GM23338 (cell line): ENCODE measurements at regions not wholly inside any gene's neighbourhood (a gene's known extent, or its start where the extent isn't known, plus 50 kb on each side); places are given as distances from the start of the nearest gene placed in this dataset.

ENCODE experiments used
- ATAC-seq: fragments of 200-7000 bp; cut with Tn5 transposase; 3 replicates; pipeline ENCODE4 v1.9.1; 2020
- DNase-seq: peaks from one replicate; pipeline ENCODE4 v3.0.0-alpha.2; 2015; ENCODE audit warnings: low spot score
- H2AFZ ChIP-seq: fragments of 200-600 bp; sonication (generic); 2 replicates; pipeline ENCODE4 v1.8.0; 2016; ENCODE audit warnings: antibody characterized with exemption, mild to moderate bottlenecking, moderate library complexity
- H3F3A ChIP-seq: fragments of 200-600 bp; sonication (generic); replicated peaks from 2 replicates; pipeline ENCODE4 v1.8.0; 2017; ENCODE audit warnings: antibody characterized with exemption, mixed run types, low read depth
- H3K27ac ChIP-seq: fragments of 200-600 bp; sonication (generic); 2 replicates; pipeline ENCODE4 v1.6.1; 2016; ENCODE audit warnings: low read depth
- H3K27me3 ChIP-seq: fragments of 200-600 bp; sonication (generic); 2 replicates; pipeline ENCODE4 v1.8.0; 2016; ENCODE audit warnings: mild to moderate bottlenecking, mixed run types, moderate library complexity; ENCODE audit not compliant: insufficient read depth
- H3K36me3 ChIP-seq: fragments of 200-600 bp; sonication (generic); 2 replicates; pipeline ENCODE4 v1.8.0; 2016; ENCODE audit warnings: mild to moderate bottlenecking; ENCODE audit not compliant: insufficient read depth
- H3K4me1 ChIP-seq: fragments of 200-600 bp; sonication (generic); 2 replicates; pipeline ENCODE4 v1.8.0; 2016; ENCODE audit warnings: mild to moderate bottlenecking, moderate library complexity; ENCODE audit not compliant: insufficient read depth
- H3K4me2 ChIP-seq: fragments of 200-600 bp; sonication (generic); 2 replicates; pipeline ENCODE4 v1.7.1; 2017; ENCODE audit warnings: mixed run types
- H3K4me3 ChIP-seq: fragments of 200-600 bp; sonication (generic); 2 replicates; pipeline ENCODE4 v1.6.1; 2016; ENCODE audit warnings: mixed run types
- H3K79me2 ChIP-seq: fragments of 200-600 bp; sonication (generic); replicated peaks from 2 replicates; pipeline ENCODE4 v1.8.0; 2017; ENCODE audit warnings: mild to moderate bottlenecking; ENCODE audit not compliant: insufficient read depth
- H3K9me2 ChIP-seq: fragments of 200-600 bp; sonication (generic); 2 replicates; pipeline ENCODE4 v1.8.0; 2017; ENCODE audit not compliant: insufficient read depth
- H4K20me1 ChIP-seq: fragments of 200-600 bp; sonication (generic); replicated peaks from 2 replicates; pipeline ENCODE4 v1.8.0; 2017; ENCODE audit warnings: mild to moderate bottlenecking; ENCODE audit not compliant: insufficient read depth
- H3K27ac Mint-ChIP-seq: 2 replicates; pipeline ENCODE4 v1.8.0; 2020; ENCODE audit warnings: inconsistent platforms, mild to moderate bottlenecking, moderate library complexity, mixed read lengths
- H3K27me3 Mint-ChIP-seq: 3 replicates; pipeline ENCODE4 v1.8.0; 2022; ENCODE audit warnings: low read depth, mild to moderate bottlenecking, moderate library complexity, mixed read lengths, inconsistent platforms; ENCODE audit not compliant: insufficient read depth, poor library complexity
- H3K36me3 Mint-ChIP-seq: 3 replicates; pipeline ENCODE4 v1.8.0; 2021; ENCODE audit warnings: low read depth, mild to moderate bottlenecking, inconsistent platforms, moderate library complexity, mixed read lengths
- H3K4me1 Mint-ChIP-seq: 3 replicates; pipeline ENCODE4 v1.8.0; 2020; ENCODE audit warnings: mild to moderate bottlenecking, inconsistent platforms, mixed read lengths
- H3K4me3 Mint-ChIP-seq: 3 replicates; pipeline ENCODE4 v1.8.0; 2021; ENCODE audit warnings: moderate library complexity, mild to moderate bottlenecking, inconsistent platforms, mixed read lengths
- H3K9me3 Mint-ChIP-seq: 3 replicates; pipeline ENCODE4 v1.8.0; 2020; ENCODE audit warnings: moderate library complexity, mild to moderate bottlenecking, inconsistent platforms, mixed read lengths
- CREB1 ChIP-seq: fragments of 250-450 bp; sonication (Bioruptor Pico); IDR thresholded peaks from 2 replicates; pipeline ENCODE4 v1.5.0; 2020; ENCODE audit warnings: low read depth, mild to moderate bottlenecking, moderate library complexity
- EZH2 ChIP-seq: fragments of 200-600 bp; sonication (generic); IDR thresholded peaks from one replicate; pipeline ENCODE4 v1.8.0; 2017; ENCODE audit warnings: antibody characterized with exemption, mild to moderate bottlenecking, low read depth; ENCODE audit not compliant: unreplicated experiment
- EZH2phosphoT487 ChIP-seq: fragments of 200-600 bp; sonication (generic); IDR thresholded peaks from one replicate; pipeline ENCODE4 v1.8.1; 2018; ENCODE audit warnings: antibody characterized with exemption; ENCODE audit not compliant: unreplicated experiment
- JUNB ChIP-seq: IDR thresholded peaks from one replicate; pipeline ENCODE4 v1.6.1; 2016; ENCODE audit warnings: antibody characterized with exemption; ENCODE audit not compliant: unreplicated experiment
- NANOG ChIP-seq: IDR thresholded peaks from 2 replicates; pipeline ENCODE4 v1.6.1; 2016; ENCODE audit warnings: antibody characterized with exemption, borderline replicate concordance
- POLR2AphosphoS5 ChIP-seq: IDR thresholded peaks from 2 replicates; pipeline ENCODE4 v1.6.1; 2016; ENCODE audit warnings: antibody characterized with exemption, low read depth
- STAT1 ChIP-seq: IDR thresholded peaks from one replicate; pipeline ENCODE4 v1.6.1; 2016; ENCODE audit warnings: antibody characterized with exemption; ENCODE audit not compliant: unreplicated experiment
- ZNF114 ChIP-seq: fragments of 250-450 bp; sonication (Bioruptor Pico); IDR thresholded peaks from 2 replicates; pipeline ENCODE4 v1.5.0; 2020; ENCODE audit warnings: mild to moderate bottlenecking, moderate library complexity
- ZNF331 ChIP-seq: fragments of 250-450 bp; sonication (Bioruptor Pico); IDR thresholded peaks from 2 replicates; pipeline ENCODE4 v1.5.0; 2020; ENCODE audit warnings: low read depth, mild to moderate bottlenecking, moderate library complexity
- TF ChIP-seq, protein P1 (sequence below), 2 experiments: fragments of 200-600 bp in 1 of 2; sonication (generic) in 1 of 2; conservative IDR thresholded peaks; 2 replicates each; pipeline versions ENCODE4 v1.5.1 to v1.6.1; 2016 to 2017; ENCODE audit warnings: antibody characterized with exemption in 2 of 2, low read depth in 2 of 2, mild to moderate bottlenecking in 2 of 2, moderate library complexity in 1 of 2
- TF ChIP-seq, protein P2 (sequence below): fragments of 250-450 bp; sonication (Bioruptor Pico); IDR thresholded peaks from 2 replicates; pipeline ENCODE4 v1.5.0; 2020; ENCODE audit warnings: mild to moderate bottlenecking, moderate library complexity
- TF ChIP-seq, protein P3 (sequence below): IDR thresholded peaks from 2 replicates; pipeline ENCODE4 v1.6.1; 2016; ENCODE audit warnings: antibody characterized with exemption
- TF ChIP-seq, protein P4 (sequence below): IDR thresholded peaks from one replicate; pipeline ENCODE4 v1.6.1; 2018; ENCODE audit warnings: antibody characterized with exemption; ENCODE audit not compliant: unreplicated experiment

DNA sequence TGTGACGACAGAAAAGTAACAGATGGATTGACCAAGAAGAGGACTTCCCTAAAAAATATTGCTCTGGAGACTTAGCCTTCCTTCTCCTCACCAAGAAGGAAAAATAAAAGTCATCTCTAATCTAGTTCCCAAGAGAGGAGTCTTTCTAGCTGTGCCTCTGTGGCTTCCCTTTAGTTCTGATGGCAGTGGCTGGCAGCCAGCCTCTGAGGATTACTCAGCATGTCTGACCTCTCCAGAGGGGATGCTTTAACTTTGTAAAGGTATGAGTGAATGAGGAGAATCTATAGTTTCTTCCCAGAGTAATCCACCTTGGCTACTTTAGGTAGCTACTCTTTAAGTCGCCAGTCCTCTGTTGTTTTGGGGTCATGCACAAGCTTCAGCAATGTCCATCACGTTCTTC is 163.9 kb upstream of the KIT start:
- ATAC-seq (no peak), DNase-seq (no peak)
- no peak overlapping the region for H3K4me3 Mint-ChIP-seq
- peaks cover 9% of the 10 kb centered on the region for H3K4me1 Mint-ChIP-seq
- no peaks in the 10 kb centered on the region for H4K20me1 ChIP-seq
- no peaks in the 10 kb centered on the region for H3K36me3 ChIP-seq
- H2AFZ ChIP-seq: no peak overlapping the region
- H3K4me2 ChIP-seq: no peak overlapping the region
- no peaks in the 10 kb centered on the region for H3K79me2 ChIP-seq
- no peaks in the 10 kb centered on the region; the same call in 1 of the 3 replicates for H3K9me3 Mint-ChIP-seq
- no peaks in the 10 kb centered on the region for H3F3A ChIP-seq
- peaks cover 2% of the 10 kb centered on the region; the same call in 1 of the 2 replicates for H3K4me1 ChIP-seq
- TF ChIP-seq, protein P1, sequence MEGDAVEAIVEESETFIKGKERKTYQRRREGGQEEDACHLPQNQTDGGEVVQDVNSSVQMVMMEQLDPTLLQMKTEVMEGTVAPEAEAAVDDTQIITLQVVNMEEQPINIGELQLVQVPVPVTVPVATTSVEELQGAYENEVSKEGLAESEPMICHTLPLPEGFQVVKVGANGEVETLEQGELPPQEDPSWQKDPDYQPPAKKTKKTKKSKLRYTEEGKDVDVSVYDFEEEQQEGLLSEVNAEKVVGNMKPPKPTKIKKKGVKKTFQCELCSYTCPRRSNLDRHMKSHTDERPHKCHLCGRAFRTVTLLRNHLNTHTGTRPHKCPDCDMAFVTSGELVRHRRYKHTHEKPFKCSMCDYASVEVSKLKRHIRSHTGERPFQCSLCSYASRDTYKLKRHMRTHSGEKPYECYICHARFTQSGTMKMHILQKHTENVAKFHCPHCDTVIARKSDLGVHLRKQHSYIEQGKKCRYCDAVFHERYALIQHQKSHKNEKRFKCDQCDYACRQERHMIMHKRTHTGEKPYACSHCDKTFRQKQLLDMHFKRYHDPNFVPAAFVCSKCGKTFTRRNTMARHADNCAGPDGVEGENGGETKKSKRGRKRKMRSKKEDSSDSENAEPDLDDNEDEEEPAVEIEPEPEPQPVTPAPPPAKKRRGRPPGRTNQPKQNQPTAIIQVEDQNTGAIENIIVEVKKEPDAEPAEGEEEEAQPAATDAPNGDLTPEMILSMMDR (conservative IDR thresholded peaks at IDR 0.05; ENCODE audit: low read depth in 2 of 2): no peak
- TF ChIP-seq, protein P2, sequence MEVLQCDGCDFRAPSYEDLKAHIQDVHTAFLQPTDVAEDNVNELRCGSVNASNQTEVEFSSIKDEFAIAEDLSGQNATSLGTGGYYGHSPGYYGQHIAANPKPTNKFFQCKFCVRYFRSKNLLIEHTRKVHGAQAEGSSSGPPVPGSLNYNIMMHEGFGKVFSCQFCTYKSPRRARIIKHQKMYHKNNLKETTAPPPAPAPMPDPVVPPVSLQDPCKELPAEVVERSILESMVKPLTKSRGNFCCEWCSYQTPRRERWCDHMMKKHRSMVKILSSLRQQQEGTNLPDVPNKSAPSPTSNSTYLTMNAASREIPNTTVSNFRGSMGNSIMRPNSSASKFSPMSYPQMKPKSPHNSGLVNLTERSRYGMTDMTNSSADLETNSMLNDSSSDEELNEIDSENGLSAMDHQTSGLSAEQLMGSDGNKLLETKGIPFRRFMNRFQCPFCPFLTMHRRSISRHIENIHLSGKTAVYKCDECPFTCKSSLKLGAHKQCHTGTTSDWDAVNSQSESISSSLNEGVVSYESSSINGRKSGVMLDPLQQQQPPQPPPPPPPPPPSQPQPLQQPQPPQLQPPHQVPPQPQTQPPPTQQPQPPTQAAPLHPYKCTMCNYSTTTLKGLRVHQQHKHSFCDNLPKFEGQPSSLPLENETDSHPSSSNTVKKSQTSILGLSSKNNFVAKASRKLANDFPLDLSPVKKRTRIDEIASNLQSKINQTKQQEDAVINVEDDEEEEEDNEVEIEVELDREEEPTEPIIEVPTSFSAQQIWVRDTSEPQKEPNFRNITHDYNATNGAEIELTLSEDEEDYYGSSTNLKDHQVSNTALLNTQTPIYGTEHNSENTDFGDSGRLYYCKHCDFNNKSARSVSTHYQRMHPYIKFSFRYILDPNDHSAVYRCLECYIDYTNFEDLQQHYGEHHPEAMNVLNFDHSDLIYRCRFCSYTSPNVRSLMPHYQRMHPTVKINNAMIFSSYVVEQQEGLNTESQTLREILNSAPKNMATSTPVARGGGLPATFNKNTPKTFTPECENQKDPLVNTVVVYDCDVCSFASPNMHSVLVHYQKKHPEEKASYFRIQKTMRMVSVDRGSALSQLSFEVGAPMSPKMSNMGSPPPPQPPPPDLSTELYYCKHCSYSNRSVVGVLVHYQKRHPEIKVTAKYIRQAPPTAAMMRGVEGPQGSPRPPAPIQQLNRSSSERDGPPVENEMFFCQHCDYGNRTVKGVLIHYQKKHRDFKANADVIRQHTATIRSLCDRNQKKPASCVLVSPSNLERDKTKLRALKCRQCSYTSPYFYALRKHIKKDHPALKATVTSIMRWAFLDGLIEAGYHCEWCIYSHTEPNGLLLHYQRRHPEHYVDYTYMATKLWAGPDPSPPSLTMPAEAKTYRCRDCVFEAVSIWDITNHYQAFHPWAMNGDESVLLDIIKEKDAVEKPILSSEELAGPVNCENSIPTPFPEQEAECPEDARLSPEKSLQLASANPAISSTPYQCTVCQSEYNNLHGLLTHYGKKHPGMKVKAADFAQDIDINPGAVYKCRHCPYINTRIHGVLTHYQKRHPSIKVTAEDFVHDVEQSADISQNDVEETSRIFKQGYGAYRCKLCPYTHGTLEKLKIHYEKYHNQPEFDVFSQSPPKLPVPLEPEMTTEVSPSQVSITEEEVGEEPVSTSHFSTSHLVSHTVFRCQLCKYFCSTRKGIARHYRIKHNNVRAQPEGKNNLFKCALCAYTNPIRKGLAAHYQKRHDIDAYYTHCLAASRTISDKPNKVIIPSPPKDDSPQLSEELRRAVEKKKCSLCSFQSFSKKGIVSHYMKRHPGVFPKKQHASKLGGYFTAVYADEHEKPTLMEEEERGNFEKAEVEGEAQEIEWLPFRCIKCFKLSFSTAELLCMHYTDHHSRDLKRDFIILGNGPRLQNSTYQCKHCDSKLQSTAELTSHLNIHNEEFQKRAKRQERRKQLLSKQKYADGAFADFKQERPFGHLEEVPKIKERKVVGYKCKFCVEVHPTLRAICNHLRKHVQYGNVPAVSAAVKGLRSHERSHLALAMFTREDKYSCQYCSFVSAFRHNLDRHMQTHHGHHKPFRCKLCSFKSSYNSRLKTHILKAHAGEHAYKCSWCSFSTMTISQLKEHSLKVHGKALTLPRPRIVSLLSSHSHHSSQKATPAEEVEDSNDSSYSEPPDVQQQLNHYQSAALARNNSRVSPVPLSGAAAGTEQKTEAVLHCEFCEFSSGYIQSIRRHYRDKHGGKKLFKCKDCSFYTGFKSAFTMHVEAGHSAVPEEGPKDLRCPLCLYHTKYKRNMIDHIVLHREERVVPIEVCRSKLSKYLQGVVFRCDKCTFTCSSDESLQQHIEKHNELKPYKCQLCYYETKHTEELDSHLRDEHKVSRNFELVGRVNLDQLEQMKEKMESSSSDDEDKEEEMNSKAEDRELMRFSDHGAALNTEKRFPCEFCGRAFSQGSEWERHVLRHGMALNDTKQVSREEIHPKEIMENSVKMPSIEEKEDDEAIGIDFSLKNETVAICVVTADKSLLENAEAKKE (CRISPR knock-in tag): no peak
- TF ChIP-seq POLR2AphosphoS5: no peak
- TF ChIP-seq CREB1: no peak
- TF ChIP-seq ZNF114 (CRISPR knock-in tag): no peak
- TF ChIP-seq, protein P3, sequence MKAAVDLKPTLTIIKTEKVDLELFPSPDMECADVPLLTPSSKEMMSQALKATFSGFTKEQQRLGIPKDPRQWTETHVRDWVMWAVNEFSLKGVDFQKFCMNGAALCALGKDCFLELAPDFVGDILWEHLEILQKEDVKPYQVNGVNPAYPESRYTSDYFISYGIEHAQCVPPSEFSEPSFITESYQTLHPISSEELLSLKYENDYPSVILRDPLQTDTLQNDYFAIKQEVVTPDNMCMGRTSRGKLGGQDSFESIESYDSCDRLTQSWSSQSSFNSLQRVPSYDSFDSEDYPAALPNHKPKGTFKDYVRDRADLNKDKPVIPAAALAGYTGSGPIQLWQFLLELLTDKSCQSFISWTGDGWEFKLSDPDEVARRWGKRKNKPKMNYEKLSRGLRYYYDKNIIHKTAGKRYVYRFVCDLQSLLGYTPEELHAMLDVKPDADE: no peak
- TF ChIP-seq ZNF331 (CRISPR knock-in tag): no peak
- no peak for TF ChIP-seq JUNB
- no peak for TF ChIP-seq NANOG
- TF ChIP-seq STAT1: no peak
- no peak for TF ChIP-seq EZH2
- TF ChIP-seq EZH2phosphoT487: no peak
- TF ChIP-seq, protein P4, sequence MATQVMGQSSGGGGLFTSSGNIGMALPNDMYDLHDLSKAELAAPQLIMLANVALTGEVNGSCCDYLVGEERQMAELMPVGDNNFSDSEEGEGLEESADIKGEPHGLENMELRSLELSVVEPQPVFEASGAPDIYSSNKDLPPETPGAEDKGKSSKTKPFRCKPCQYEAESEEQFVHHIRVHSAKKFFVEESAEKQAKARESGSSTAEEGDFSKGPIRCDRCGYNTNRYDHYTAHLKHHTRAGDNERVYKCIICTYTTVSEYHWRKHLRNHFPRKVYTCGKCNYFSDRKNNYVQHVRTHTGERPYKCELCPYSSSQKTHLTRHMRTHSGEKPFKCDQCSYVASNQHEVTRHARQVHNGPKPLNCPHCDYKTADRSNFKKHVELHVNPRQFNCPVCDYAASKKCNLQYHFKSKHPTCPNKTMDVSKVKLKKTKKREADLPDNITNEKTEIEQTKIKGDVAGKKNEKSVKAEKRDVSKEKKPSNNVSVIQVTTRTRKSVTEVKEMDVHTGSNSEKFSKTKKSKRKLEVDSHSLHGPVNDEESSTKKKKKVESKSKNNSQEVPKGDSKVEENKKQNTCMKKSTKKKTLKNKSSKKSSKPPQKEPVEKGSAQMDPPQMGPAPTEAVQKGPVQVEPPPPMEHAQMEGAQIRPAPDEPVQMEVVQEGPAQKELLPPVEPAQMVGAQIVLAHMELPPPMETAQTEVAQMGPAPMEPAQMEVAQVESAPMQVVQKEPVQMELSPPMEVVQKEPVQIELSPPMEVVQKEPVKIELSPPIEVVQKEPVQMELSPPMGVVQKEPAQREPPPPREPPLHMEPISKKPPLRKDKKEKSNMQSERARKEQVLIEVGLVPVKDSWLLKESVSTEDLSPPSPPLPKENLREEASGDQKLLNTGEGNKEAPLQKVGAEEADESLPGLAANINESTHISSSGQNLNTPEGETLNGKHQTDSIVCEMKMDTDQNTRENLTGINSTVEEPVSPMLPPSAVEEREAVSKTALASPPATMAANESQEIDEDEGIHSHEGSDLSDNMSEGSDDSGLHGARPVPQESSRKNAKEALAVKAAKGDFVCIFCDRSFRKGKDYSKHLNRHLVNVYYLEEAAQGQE: no peak
- no peaks in the 10 kb centered on the region for H3K36me3 Mint-ChIP-seq
- 0 out of 2 replicates have a peak, but pooled peaks cover 3% of the 10 kb centered on the region for H3K9me2 ChIP-seq
- peaks cover 4% of the 10 kb centered on the region for H3K27me3 Mint-ChIP-seq
- H3K4me3 ChIP-seq: no peak overlapping the region
- H3K27ac Mint-ChIP-seq: no peak overlapping the region
- no peaks in the 10 kb centered on the region for H3K27me3 ChIP-seq
- H3K27ac ChIP-seq: no peak overlapping the region
